Neuron (in vitro differentiated cells): ENCODE measurements at regions not wholly inside any gene's neighbourhood (a gene's known extent, or its start where the extent isn't known, plus 50 kb on each side); places are given as distances from the start of the nearest gene placed in this dataset.

Experiments used
- H2AFZ ChIP-seq: one replicate; pipeline ENCODE4 v1.6.1; 2013; ENCODE audit warnings: low read depth, mild to moderate bottlenecking, inconsistent platforms, low read length, moderate library complexity
- H3K27me3 ChIP-seq: one replicate; pipeline ENCODE4 v1.6.1; 2013; ENCODE audit warnings: low read length; ENCODE audit not compliant: insufficient read depth
- H3K36me3 ChIP-seq: one replicate; pipeline ENCODE4 v1.6.1; 2013; ENCODE audit warnings: low read length; ENCODE audit not compliant: insufficient read depth
- H3K4me1 ChIP-seq: one replicate; pipeline ENCODE4 v1.6.1; 2013; ENCODE audit warnings: low read length; ENCODE audit not compliant: insufficient read depth
- H3K4me3 ChIP-seq: 2 replicates; pipeline ENCODE4 v1.5.1; 2013; ENCODE audit warnings: mild to moderate bottlenecking, low read length, moderate library complexity
- H3K9me3 ChIP-seq: one replicate; pipeline ENCODE4 v1.6.1; 2013; ENCODE audit warnings: low read length

DNA sequence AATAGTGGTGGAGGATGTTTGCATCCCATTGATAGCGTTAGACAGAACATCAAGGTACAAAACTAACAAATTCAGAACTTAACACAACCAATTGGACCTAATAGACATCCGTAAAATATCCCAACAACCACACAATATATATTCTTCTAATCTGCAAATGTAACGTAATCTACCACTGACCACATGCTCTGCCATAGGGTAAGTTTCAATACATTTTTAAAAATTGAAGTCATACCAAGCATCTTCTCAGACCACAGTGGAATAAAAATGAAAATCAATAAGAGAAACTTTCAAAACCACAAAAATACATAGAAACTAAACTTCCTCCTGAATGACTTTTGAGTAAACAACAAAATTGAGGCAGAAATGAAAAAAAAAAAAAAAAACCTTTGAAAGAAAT is 1087.5 kb downstream of the KCNT2 start:
- Histone ChIP-seq H3K4me3 (no peak overlapping the region), H3K36me3 (no peaks in the 10 kb centered on the region), H2AFZ (no peak overlapping the region), H3K4me1 (no peaks in the 10 kb centered on the region), H3K9me3 (no peaks in the 10 kb centered on the region), H3K27me3 (no peaks in the 10 kb centered on the region)

DNA sequence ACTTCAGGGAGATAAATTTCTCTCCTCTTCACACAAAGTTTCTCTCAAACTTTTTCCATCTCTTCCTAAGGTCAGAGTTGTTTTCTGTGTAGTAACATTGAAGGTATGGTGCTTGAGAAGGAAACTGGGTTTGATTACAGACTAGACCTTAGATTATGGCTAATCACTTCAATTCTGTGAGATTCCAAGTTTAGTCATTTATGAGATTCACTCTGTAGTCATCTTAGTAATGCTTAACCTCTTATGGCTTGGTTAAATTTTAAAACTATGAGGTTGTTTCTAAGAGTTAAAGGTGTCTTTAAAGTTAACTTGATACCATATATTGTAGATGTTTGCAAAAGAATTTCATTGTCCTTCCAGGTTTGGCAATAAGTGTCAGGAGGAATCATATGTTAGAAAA is 1092.2 kb downstream of the KCNT2 start:
- H3K4me1 ChIP-seq = no peaks in the 10 kb centered on the region
- no peaks in the 10 kb centered on the region for H3K27me3 ChIP-seq
- H2AFZ ChIP-seq = no peak overlapping the region
- H3K36me3 ChIP-seq = no peaks in the 10 kb centered on the region
- no peaks in the 10 kb centered on the region for H3K9me3 ChIP-seq
- H3K4me3 ChIP-seq = no peak overlapping the region

DNA sequence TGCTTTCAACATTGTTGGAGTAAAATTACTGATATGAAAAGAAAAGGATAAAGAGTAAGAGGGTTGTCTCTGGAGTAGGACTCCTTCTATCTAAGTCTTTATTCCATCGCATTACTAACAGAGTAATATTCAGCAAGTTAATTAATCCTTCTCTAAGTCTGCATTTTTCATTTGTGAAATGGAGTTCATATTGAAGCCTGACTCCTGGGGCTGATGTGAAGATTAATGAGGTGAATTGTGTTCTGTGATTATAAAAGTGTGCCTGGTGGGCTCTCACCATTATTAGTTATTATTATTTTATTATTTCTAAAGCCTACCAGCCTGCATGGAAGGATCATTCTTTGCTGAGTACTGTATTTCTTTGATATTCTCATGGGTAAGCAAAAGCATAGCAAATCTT is 1096.7 kb downstream of the KCNT2 start:
- H3K4me3 ChIP-seq = no peak overlapping the region
- H3K27me3 ChIP-seq = no peaks in the 10 kb centered on the region
- no peaks in the 10 kb centered on the region for H3K9me3 ChIP-seq
- H2AFZ ChIP-seq = no peak overlapping the region
- no peaks in the 10 kb centered on the region for H3K36me3 ChIP-seq
- no peaks in the 10 kb centered on the region for H3K4me1 ChIP-seq

DNA sequence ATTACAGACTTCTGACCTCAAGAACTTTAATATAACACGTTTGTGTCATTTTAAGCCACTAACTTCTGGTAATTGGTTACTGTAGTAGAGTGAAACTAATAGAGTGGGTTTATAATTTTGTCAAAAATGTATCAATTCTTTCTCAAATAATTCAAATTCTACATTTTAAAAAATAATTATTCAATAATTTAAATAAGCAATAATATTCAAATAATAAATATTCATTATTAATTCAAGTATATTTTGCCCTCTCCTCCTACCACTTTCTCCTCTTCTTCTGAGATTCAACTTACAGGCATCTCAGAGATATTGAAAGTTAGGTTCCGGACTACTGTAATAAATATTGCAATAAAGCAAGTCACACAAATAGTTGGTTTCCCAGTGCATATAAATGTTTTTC is 1107.1 kb downstream of the KCNT2 start:
- no peak overlapping the region for H3K4me3 ChIP-seq
- no peaks in the 10 kb centered on the region for H3K9me3 ChIP-seq
- H3K27me3 ChIP-seq = no peaks in the 10 kb centered on the region
- no peak overlapping the region for H2AFZ ChIP-seq
- H3K36me3 ChIP-seq = no peaks in the 10 kb centered on the region
- no peaks in the 10 kb centered on the region for H3K4me1 ChIP-seq

DNA sequence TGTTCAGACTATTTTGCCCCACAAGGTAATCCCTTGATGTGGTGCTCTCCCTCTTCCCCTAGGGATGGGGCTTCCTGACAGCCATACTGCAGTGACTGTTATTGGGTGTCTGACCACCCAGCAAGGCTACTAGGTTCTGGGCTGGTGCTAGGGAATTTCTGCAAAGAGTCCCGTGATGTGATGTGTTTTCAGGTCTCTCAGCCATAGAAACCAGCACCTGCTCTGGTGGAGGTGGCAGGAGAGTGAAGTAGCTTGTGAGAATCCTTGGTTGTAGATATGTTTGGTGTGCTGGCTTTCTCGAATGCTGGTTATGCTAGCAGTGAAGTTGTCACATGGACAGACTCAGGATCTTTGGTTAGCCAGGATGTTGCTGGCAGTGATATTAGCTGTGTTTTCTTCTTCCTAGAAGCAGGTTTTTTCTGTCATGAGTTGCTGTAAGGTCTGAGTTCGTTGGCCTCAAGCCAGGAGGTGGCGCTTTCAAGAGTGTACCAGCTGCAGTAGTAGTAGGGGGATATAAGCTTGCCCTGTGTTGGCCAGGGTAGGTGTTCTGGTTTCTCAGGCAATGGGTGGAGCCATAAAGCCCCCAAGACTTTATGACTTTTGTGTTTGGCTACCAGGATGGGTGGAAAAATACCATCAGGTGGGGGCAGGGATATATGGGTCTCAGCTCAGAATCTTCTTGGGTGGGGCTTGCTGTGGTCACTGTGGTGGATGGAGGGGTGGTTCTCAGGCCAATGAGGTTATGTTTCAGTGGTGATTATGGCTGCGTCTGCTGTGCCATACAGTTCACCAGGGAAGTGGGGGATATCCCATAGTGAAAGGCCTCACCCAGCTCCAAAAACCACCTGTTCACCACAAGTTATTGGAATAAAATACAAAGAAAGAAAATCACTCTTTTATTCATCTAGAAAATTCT is 1112.3 kb downstream of the KCNT2 start:
- Histone ChIP-seq H3K4me3 (no peak overlapping the region), H3K9me3 (no peaks in the 10 kb centered on the region), H2AFZ (no peak overlapping the region), H3K27me3 (no peaks in the 10 kb centered on the region), H3K4me1 (no peaks in the 10 kb centered on the region), H3K36me3 (no peaks in the 10 kb centered on the region)

DNA sequence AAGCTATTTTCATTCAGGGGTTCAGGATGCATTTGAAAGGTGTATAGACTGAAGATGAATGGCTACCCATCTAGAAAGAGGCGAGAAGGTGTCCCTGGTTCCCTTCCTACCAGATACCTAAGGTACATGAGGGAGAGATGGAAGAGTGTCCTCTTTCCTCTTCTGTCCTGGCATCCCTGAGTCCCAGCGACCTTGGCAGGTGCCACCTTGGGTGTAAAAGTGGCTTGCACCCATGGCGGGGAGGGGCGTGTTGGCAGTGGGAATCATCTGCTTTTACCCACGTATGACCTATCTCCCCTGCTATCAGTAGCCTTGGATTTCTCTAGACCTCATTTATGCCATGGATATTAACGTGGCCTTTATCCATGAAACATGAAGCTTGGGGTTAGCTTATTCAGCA is 1126.1 kb downstream of the KCNT2 start:
- no peaks in the 10 kb centered on the region for H3K36me3 ChIP-seq
- no peaks in the 10 kb centered on the region for H3K9me3 ChIP-seq
- no peak overlapping the region for H3K4me3 ChIP-seq
- no peaks in the 10 kb centered on the region for H3K27me3 ChIP-seq
- H2AFZ ChIP-seq = no peak overlapping the region
- H3K4me1 ChIP-seq = no peaks in the 10 kb centered on the region

DNA sequence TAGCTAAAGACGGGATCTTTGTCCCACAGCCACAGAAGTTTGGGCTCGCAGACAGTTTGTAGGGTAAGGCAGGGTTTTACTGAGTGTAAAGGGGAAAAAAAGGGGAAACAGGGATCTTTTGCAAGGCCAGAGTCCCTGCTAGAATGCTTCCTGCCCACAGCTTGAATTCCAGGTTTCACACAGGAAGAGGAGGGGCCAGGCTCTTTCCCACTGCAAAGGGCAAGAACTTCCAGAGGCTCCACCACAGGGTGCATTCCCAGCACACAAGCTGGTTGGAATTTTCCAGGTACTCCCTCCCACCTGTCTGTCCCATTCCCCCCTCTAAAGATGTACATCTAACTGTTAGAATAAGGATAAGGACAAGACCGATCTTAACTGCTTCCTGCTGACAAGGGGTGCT is 1126.9 kb downstream of the KCNT2 start:
- Histone ChIP-seq H3K9me3 (no peaks in the 10 kb centered on the region), H3K27me3 (no peaks in the 10 kb centered on the region), H2AFZ (no peak overlapping the region), H3K4me1 (no peaks in the 10 kb centered on the region), H3K4me3 (no peak overlapping the region), H3K36me3 (no peaks in the 10 kb centered on the region)

DNA sequence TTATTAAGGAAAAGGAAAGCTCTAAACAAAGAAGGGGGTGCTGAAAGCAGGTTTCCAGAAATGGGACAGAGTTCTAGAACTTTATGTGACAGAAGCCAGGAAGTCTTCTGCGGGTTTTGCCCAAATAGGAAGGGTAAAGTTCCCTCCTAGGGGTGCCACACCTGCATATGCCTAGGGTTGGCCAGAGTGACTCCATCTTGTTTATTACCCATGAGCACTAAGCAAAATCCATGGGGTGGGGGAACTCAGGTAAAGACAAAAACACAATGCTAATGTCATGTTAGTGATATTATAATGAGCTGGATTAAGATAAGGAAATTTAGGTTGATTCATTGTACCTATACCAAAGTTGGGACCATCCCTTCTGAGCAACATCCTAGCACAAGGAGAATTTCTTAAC is 1132.7 kb downstream of the KCNT2 start:
- no peak overlapping the region for H3K4me3 ChIP-seq

DNA sequence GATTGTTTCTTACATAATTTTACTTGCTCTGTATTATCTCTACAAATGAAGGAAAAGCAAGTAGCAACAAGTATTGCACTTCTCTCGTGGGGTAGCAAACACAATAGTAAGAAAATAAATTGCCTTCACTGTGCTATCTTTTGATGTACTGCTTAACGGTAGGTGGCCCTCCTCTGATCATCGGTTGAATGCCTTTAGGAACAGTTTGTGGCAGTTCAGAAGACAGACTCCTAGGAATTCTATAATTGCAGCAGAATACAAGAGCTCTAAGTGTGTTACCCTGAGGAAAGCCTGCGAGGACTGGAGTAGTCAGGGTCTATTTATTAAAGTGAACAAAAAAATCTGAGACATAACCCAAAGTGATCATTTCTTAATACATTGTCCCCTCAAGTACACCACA is 1135.9 kb downstream of the KCNT2 start:
- Histone ChIP-seq H3K36me3 (no peaks in the 10 kb centered on the region), H3K4me3 (no peak overlapping the region), H3K4me1 (no peaks in the 10 kb centered on the region), H3K27me3 (no peaks in the 10 kb centered on the region), H2AFZ (no peak overlapping the region), H3K9me3 (peaks cover 3% of the 10 kb centered on the region)

More for the DNA sequence above, 1132.7 kb downstream of the KCNT2 start:
- H3K36me3 ChIP-seq = no peaks in the 10 kb centered on the region
- H2AFZ ChIP-seq = no peak overlapping the region
- peaks cover 3% of the 10 kb centered on the region for H3K9me3 ChIP-seq
- no peaks in the 10 kb centered on the region for H3K27me3 ChIP-seq
- no peaks in the 10 kb centered on the region for H3K4me1 ChIP-seq

DNA sequence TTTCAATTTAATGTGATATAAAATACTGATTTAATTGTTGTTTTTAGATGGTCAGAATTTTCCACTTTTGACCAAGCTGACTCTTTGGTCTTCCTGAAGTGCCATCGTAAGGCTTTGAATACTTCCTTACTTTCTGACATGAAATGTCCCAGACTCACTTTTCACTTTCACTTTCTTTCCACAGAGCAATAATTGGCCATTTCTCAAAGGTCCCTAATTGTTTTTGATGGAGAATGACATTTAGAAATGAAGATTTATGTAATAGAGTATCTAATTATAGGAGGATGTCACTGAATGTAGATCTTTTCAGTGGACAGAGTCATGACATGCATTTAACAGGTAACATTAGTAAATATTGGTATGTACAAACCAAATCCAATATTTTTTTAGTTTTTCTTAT is 1141.6 kb downstream of the KCNT2 start:
- H3K36me3 ChIP-seq = no peaks in the 10 kb centered on the region
- H2AFZ ChIP-seq = no peak overlapping the region
- H3K4me1 ChIP-seq = no peaks in the 10 kb centered on the region
- no peaks in the 10 kb centered on the region for H3K27me3 ChIP-seq
- H3K4me3 ChIP-seq = no peak overlapping the region
- H3K9me3 ChIP-seq = no peaks in the 10 kb centered on the region

DNA sequence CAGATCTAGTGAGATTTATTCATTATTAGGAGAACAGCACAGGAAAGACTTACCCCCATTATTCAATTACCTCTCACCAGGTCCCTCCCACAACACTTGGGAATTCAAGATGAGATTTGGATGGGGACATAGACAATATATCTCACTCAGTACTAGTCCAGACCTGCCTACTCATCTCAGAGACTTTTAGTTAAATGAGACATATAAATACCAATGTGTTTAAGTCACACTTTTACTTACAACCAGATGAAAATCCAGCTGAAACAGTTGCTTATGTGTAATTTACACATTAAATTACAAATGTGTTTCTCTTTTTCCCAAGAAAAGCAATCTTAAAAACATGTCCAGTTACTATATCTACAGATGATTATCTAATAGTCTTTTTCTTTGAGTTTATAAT is 1145.6 kb downstream of the KCNT2 start:
- Histone ChIP-seq H3K27me3 (no peaks in the 10 kb centered on the region), H3K4me3 (no peak overlapping the region), H3K4me1 (no peaks in the 10 kb centered on the region), H2AFZ (no peak overlapping the region), H3K9me3 (no peaks in the 10 kb centered on the region), H3K36me3 (no peaks in the 10 kb centered on the region)

DNA sequence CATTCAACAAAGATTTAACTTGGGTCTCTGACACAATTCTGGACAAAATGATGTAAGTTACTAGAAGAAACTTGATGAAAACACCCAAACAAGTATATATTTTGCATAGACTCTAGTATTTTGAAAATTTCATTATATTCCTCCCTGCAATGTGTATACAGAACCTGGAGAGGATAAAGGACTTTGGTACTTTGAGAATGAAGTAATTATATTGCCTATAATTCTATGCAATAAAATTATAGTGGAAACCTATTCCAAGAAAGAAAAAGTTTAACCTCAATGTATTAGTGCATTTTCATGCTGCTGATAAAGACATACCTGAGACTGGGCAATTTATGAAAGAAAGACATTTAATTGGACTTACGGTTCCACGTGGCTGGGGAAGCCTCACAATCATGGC is 1146.1 kb downstream of the KCNT2 start:
- H3K9me3 ChIP-seq = no peaks in the 10 kb centered on the region
- no peaks in the 10 kb centered on the region for H3K27me3 ChIP-seq

DNA sequence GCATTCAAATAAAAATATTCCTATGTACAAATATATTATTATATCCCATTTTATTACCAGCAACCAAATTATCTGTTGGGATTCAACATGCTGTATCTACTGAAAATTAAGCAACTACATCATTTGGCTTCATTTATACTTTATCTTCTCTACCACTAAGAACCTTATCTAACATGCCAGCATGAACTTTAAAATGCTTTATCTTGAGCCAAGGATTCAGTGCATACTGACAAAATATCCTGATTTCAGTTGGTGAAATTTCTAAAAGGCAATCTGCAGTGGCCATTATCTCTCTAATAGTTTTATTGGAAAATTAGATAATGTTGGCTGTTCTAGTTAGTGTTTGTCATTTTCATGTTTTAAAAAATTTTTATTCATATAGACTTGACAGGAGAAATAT is 1149.9 kb downstream of the KCNT2 start:
- Histone ChIP-seq H3K9me3 (no peaks in the 10 kb centered on the region), H3K4me1 (no peaks in the 10 kb centered on the region), H3K36me3 (no peaks in the 10 kb centered on the region), H2AFZ (no peak overlapping the region), H3K27me3 (no peaks in the 10 kb centered on the region), H3K4me3 (no peak overlapping the region)

More for the DNA sequence above, 1146.1 kb downstream of the KCNT2 start:
- Histone ChIP-seq H2AFZ (no peak overlapping the region), H3K4me3 (no peak overlapping the region), H3K4me1 (no peaks in the 10 kb centered on the region), H3K36me3 (no peaks in the 10 kb centered on the region)

DNA sequence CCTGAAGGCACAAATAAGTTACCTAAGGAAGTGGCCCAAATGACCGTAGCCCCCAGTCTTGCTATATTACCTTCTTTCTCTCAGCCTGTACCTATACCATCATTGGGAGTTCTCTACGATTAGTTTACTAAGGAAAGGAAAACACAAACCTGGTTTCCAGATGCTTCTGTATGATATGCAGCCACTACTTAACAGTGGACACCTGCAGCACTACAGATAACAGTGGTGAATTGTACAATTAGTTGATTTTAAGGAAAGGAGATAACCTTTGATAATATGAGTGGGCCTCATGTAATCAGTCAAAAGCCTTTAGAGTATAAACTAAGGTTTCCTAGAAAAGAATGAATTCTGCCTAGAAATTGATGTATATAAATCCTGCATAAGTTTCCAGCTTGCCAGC is 1157.4 kb downstream of the KCNT2 start:
- no peaks in the 10 kb centered on the region for H3K4me1 ChIP-seq
- H3K27me3 ChIP-seq = no peaks in the 10 kb centered on the region
- H3K36me3 ChIP-seq = no peaks in the 10 kb centered on the region
- H3K9me3 ChIP-seq = no peaks in the 10 kb centered on the region
- peak overlapping the region; percentile 7 for H2AFZ ChIP-seq
- H3K4me3 ChIP-seq = no peak overlapping the region
